Mesendoderm (in vitro differentiated cells): ENCODE measurements at regions not wholly inside any gene's neighbourhood (a gene's known extent, or its start where the extent isn't known, plus 50 kb on each side); places are given as distances from the start of the nearest gene placed in this dataset.
A peak's percentile ranks its signal among the peaks of the same experiment; 100 is the strongest.

Experiments
- DNase-seq: peaks from one replicate; pipeline ENCODE4 v3.0.0; 2013
- H2AK5ac ChIP-seq: 2 replicates; pipeline ENCODE4 v1.6.1; 2013; ENCODE audit warnings: low read length, inconsistent platforms
- H2BK120ac ChIP-seq: 2 replicates; pipeline ENCODE4 v1.6.1; 2013; ENCODE audit warnings: low read depth, mild to moderate bottlenecking, low read length, moderate library complexity, mixed read lengths
- H2BK15ac ChIP-seq: replicated peaks from 2 replicates; pipeline ENCODE4 v1.6.1; 2013; ENCODE audit warnings: low read depth, mild to moderate bottlenecking, moderate library complexity
- H2BK5ac ChIP-seq: 2 replicates; pipeline ENCODE4 v1.6.1; 2013; ENCODE audit warnings: low read length, inconsistent platforms
- H3K18ac ChIP-seq: 2 replicates; pipeline ENCODE4 v1.6.1; 2013; ENCODE audit warnings: mild to moderate bottlenecking, low read length, mixed read lengths
- H3K23ac ChIP-seq: one replicate; pipeline ENCODE4 v1.6.1; 2013; ENCODE audit warnings: low read length
- H3K27ac ChIP-seq: 2 replicates; pipeline ENCODE4 v1.5.1; 2013; ENCODE audit warnings: low read depth, mild to moderate bottlenecking, inconsistent platforms, low read length, moderate library complexity
- H3K27me3 ChIP-seq: 2 replicates; pipeline ENCODE4 v1.6.1; 2013; ENCODE audit warnings: low read length, control low read depth, mild to moderate bottlenecking, inconsistent platforms; ENCODE audit not compliant: insufficient read depth, poor library complexity
- H3K36me3 ChIP-seq: 2 replicates; pipeline ENCODE4 v1.6.1; 2013; ENCODE audit warnings: low read length, inconsistent platforms; ENCODE audit not compliant: control insufficient read depth, insufficient read depth
- H3K4ac ChIP-seq: one replicate; pipeline ENCODE4 v1.6.1; 2013; ENCODE audit warnings: low read depth, mild to moderate bottlenecking, low read length, moderate library complexity
- H3K4me1 ChIP-seq: 2 replicates; pipeline ENCODE4 v1.6.1; 2013; ENCODE audit warnings: low read depth, low read length, inconsistent platforms; ENCODE audit not compliant: control insufficient read depth
- H3K4me2 ChIP-seq: 2 replicates; pipeline ENCODE4 v1.6.1; 2013; ENCODE audit warnings: low read length
- H3K4me3 ChIP-seq: 2 replicates; pipeline ENCODE4 v1.5.1; 2013; ENCODE audit warnings: mild to moderate bottlenecking, low read length
- H3K56ac ChIP-seq: one replicate; pipeline ENCODE4 v1.6.1; 2013; ENCODE audit warnings: low read length
- H3K79me1 ChIP-seq: 2 replicates; pipeline ENCODE4 v1.6.1; 2013; ENCODE audit warnings: low read length, inconsistent platforms
- H3K79me2 ChIP-seq: 2 replicates; pipeline ENCODE4 v1.6.1; 2013; ENCODE audit warnings: mild to moderate bottlenecking, low read length; ENCODE audit not compliant: control insufficient read depth, insufficient read depth
- H3K9ac ChIP-seq: 2 replicates; pipeline ENCODE4 v1.6.1; 2013; ENCODE audit warnings: low read length, inconsistent platforms
- H4K5ac ChIP-seq: one replicate; pipeline ENCODE4 v1.6.1; 2013; ENCODE audit warnings: low read length
- H4K8ac ChIP-seq: one replicate; pipeline ENCODE4 v1.6.1; 2013; ENCODE audit warnings: low read depth, mild to moderate bottlenecking, control low read depth, low read length, moderate library complexity
- WGBS: extraction: QIAGEN DNeasy Blood & Tissue Kit; methylation state at CpG from one replicate; pipeline ENCODE4 v1.1.7; 2013; ENCODE audit warnings: low lambda C conversion rate, missing lambda C conversion rate; ENCODE audit not compliant: insufficient coverage; ENCODE audit errors: extremely low coverage; 5-methylcytosine and 5-hydroxymethylcytosine counted together

GRCh38 chr9:78899006-78899405 lies 602.1 kb downstream of the PSAT1 start:
- Histone ChIP-seq H3K36me3 (no peaks in the 10 kb centered on the region), H4K5ac (no peak overlapping the region), H3K18ac (no peak overlapping the region), H2BK5ac (no peak overlapping the region), H2BK120ac (no peak overlapping the region), H3K4me2 (no peak overlapping the region), H3K9ac (no peak overlapping the region), H4K8ac (no peak overlapping the region), H3K4me1 (no peaks in the 10 kb centered on the region), H3K4me3 (no peak overlapping the region), H3K27ac (no peak overlapping the region), H3K56ac (no peak overlapping the region), H3K79me2 (no peaks in the 10 kb centered on the region), H2AK5ac (no peak overlapping the region), H3K23ac (no peak overlapping the region), H3K79me1 (no peaks in the 10 kb centered on the region), H2BK15ac (no peak overlapping the region), H3K27me3 (no peaks in the 10 kb centered on the region), H3K4ac (no peak overlapping the region)
- peak; percentile 11 for DNase-seq
- no CpG with 5 or more reads among the region's 6 CpGs for WGBS

- H3K27ac ChIP-seq, result no peak overlapping the region
- H3K4ac ChIP-seq, result no peak overlapping the region
- no peak overlapping the region for H3K18ac ChIP-seq
- H2BK15ac ChIP-seq, result no peak overlapping the region
- H3K4me1 ChIP-seq, result no peaks in the 10 kb centered on the region
- no peak overlapping the region for H3K4me2 ChIP-seq
- no peak overlapping the region for H2AK5ac ChIP-seq
- no peak overlapping the region for H4K8ac ChIP-seq
- no peak overlapping the region for H3K23ac ChIP-seq
- no peaks in the 10 kb centered on the region for H3K27me3 ChIP-seq
- no peak overlapping the region for H2BK5ac ChIP-seq
- no peaks in the 10 kb centered on the region for H3K36me3 ChIP-seq
- no peak overlapping the region for H4K5ac ChIP-seq
- H3K56ac ChIP-seq, result no peak overlapping the region
- DNase-seq, result no peak
- no peaks in the 10 kb centered on the region for H3K79me2 ChIP-seq
- no peaks in the 10 kb centered on the region for H3K79me1 ChIP-seq
- H3K4me3 ChIP-seq, result no peak overlapping the region
- H3K9ac ChIP-seq, result no peak overlapping the region
- no peak overlapping the region for H2BK120ac ChIP-seq
- no CpG with 5 or more reads among the region's 1 CpG for WGBS
Observed at GRCh38 chr9:78900500-78900899, 603.6 kb downstream of the PSAT1 start.

GRCh38 chr9:78902051-78902450 lies 605.1 kb downstream of the PSAT1 start:
- Histone ChIP-seq H3K36me3 (no peaks in the 10 kb centered on the region), H3K79me2 (no peaks in the 10 kb centered on the region), H3K27me3 (no peaks in the 10 kb centered on the region), H3K4me3 (no peak overlapping the region), H3K23ac (no peak overlapping the region), H3K56ac (no peak overlapping the region), H3K4ac (no peak overlapping the region), H3K18ac (no peak overlapping the region), H2BK120ac (no peak overlapping the region), H3K79me1 (no peaks in the 10 kb centered on the region), H3K27ac (no peak overlapping the region), H3K9ac (no peak overlapping the region), H2BK5ac (no peak overlapping the region), H3K4me1 (no peaks in the 10 kb centered on the region), H3K4me2 (no peak overlapping the region), H2BK15ac (no peak overlapping the region), H2AK5ac (no peak overlapping the region), H4K5ac (no peak overlapping the region), H4K8ac (no peak overlapping the region)
- DNase-seq, result no peak
- no CpG with 5 or more reads among the region's 2 CpGs for WGBS

GRCh38 chr9:78903581-78903980 lies 606.7 kb downstream of the PSAT1 start:
- H3K27me3 ChIP-seq, result no peaks in the 10 kb centered on the region
- H3K4me1 ChIP-seq, result no peaks in the 10 kb centered on the region
- H2BK5ac ChIP-seq, result no peak overlapping the region
- H3K18ac ChIP-seq, result no peak overlapping the region
- H3K23ac ChIP-seq, result no peak overlapping the region
- no peak overlapping the region for H4K8ac ChIP-seq
- no peaks in the 10 kb centered on the region for H3K36me3 ChIP-seq
- H4K5ac ChIP-seq, result no peak overlapping the region
- no peak overlapping the region for H3K4me3 ChIP-seq
- no peak overlapping the region for H3K9ac ChIP-seq
- H3K4ac ChIP-seq, result no peak overlapping the region
- H2BK120ac ChIP-seq, result no peak overlapping the region
- H3K4me2 ChIP-seq, result no peak overlapping the region
- no peaks in the 10 kb centered on the region for H3K79me2 ChIP-seq
- H3K79me1 ChIP-seq, result no peaks in the 10 kb centered on the region
- DNase-seq, result no peak
- no peak overlapping the region for H3K27ac ChIP-seq
- no peak overlapping the region for H2BK15ac ChIP-seq
- no peak overlapping the region for H2AK5ac ChIP-seq
- H3K56ac ChIP-seq, result no peak overlapping the region

GRCh38 chr9:78904686-78905085 lies 607.8 kb downstream of the PSAT1 start:
- no peak overlapping the region for H4K5ac ChIP-seq
- no peaks in the 10 kb centered on the region for H3K4me1 ChIP-seq
- no peak overlapping the region for H3K18ac ChIP-seq
- no peak overlapping the region for H3K23ac ChIP-seq
- H3K79me2 ChIP-seq, result no peaks in the 10 kb centered on the region
- no peak overlapping the region for H3K4me3 ChIP-seq
- H3K79me1 ChIP-seq, result no peaks in the 10 kb centered on the region
- no peak overlapping the region for H2AK5ac ChIP-seq
- no peak overlapping the region for H3K56ac ChIP-seq
- no peak overlapping the region for H2BK15ac ChIP-seq
- no peaks in the 10 kb centered on the region for H3K36me3 ChIP-seq
- H3K4ac ChIP-seq, result no peak overlapping the region
- no peak for DNase-seq
- no peak overlapping the region for H2BK5ac ChIP-seq
- H3K27me3 ChIP-seq, result no peaks in the 10 kb centered on the region
- H3K27ac ChIP-seq, result no peak overlapping the region
- H2BK120ac ChIP-seq, result no peak overlapping the region
- no peak overlapping the region for H3K4me2 ChIP-seq
- no peak overlapping the region for H3K9ac ChIP-seq
- no peak overlapping the region for H4K8ac ChIP-seq

GRCh38 chr9:78905387-78905786 lies 608.5 kb downstream of the PSAT1 start:
- Histone ChIP-seq H3K79me1 (no peaks in the 10 kb centered on the region), H3K4me1 (no peaks in the 10 kb centered on the region), H2BK15ac (no peak overlapping the region), H3K27ac (no peak overlapping the region), H3K4me3 (no peak overlapping the region), H3K79me2 (no peaks in the 10 kb centered on the region), H2BK120ac (no peak overlapping the region), H3K4me2 (no peak overlapping the region), H4K8ac (no peak overlapping the region), H3K9ac (no peak overlapping the region), H2BK5ac (no peak overlapping the region), H3K18ac (no peak overlapping the region), H3K23ac (no peak overlapping the region), H3K56ac (no peak overlapping the region), H4K5ac (no peak overlapping the region), H3K4ac (no peak overlapping the region), H3K36me3 (no peaks in the 10 kb centered on the region), H2AK5ac (no peak overlapping the region), H3K27me3 (no peaks in the 10 kb centered on the region)
- no CpG with 5 or more reads among the region's 1 CpG for WGBS
- DNase-seq, result no peak
